ENCODE measurements at regions not wholly inside any gene's neighbourhood (a gene's known extent, or its start where the extent isn't known, plus 50 kb on each side); places are given as distances from the start of the nearest gene placed in this dataset.
A peak's percentile ranks its signal among the peaks of the same experiment; 100 is the strongest.
"Not testable (repeated sequence)": the region's sequence is repeated elsewhere in the genome, so short reads cannot be mapped to it uniquely, and the experiment has no call there.

DNA sequence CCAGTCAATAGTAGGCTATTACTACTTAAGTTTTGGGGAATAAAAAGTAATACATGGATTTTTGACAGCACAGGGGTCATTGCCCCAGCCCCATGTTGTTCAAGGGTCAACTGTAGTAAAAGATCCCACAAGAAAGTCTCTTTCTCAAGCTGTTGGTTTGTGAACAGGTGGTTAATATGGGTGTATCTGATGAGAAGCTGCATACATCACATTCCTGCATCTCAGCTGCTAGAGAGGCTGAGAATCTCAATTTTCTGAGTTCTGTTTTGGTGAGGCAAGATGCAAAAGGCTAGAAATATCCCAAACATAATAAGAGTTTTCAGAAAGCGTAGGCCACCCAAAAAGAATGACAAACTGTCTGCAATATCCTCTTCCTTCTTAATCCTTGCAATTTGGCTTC lies 76.8 kb upstream of the DAPK1 start:
- DNase-seq (ENCODE audit: low read depth), result no peak
- TF ChIP-seq, protein P1, sequence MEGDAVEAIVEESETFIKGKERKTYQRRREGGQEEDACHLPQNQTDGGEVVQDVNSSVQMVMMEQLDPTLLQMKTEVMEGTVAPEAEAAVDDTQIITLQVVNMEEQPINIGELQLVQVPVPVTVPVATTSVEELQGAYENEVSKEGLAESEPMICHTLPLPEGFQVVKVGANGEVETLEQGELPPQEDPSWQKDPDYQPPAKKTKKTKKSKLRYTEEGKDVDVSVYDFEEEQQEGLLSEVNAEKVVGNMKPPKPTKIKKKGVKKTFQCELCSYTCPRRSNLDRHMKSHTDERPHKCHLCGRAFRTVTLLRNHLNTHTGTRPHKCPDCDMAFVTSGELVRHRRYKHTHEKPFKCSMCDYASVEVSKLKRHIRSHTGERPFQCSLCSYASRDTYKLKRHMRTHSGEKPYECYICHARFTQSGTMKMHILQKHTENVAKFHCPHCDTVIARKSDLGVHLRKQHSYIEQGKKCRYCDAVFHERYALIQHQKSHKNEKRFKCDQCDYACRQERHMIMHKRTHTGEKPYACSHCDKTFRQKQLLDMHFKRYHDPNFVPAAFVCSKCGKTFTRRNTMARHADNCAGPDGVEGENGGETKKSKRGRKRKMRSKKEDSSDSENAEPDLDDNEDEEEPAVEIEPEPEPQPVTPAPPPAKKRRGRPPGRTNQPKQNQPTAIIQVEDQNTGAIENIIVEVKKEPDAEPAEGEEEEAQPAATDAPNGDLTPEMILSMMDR (IDR thresholded peaks at IDR 0.05; ENCODE audit: low read length, missing control alignments), result no peak

DNA sequence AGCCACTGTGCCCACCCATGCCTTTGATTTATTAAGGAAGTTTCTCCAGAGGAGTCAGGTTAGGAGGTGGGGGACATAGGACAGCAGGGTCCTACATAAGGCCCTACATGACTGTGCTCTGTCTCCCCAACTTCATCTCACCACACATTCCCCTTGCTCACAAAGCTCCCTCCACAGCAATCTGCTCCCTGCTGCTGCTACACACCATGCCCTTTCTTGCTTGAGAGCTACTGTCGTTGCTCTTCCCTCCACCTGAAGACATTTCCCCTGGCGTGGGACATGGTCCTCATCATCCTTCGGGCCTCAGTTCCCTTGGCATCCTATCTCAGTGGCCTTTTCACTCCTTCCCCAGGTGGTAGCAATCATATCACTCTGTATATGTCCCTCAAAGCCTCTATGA lies 75.9 kb upstream of the DAPK1 start:
- no peak for DNase-seq (ENCODE audit: low read depth)
- no peak overlapping the region for H3K4me3 ChIP-seq (replicated peaks; ENCODE audit: low read depth, low read length)
- TF ChIP-seq, protein P1 (IDR thresholded peaks at IDR 0.05; ENCODE audit: low read length, missing control alignments), result no peak

More for the DNA sequence above, 76.8 kb upstream of the DAPK1 start:
- H3K4me3 ChIP-seq (replicated peaks; ENCODE audit: low read depth, low read length), result no peak overlapping the region

DNA sequence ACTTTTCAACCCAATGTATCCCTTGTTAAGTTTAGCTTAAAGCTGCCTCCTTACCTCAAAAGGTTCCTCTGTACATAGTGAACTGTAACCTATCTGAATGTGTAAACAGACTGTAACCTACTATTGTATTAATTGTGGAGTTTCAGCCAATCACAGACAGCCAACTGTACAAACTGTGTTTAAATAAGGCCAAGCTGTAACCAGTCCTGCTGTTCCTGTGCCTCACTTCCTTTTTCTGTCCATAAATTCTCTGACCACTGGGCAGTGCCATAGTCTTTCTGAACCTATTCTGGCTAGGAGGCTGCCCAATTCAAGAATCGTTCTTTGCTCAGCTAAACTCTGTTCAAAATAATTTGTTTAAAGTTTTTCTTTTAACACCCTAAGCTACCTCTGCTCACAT lies 74.7 kb upstream of the DAPK1 start:
- TF ChIP-seq, protein P1 (IDR thresholded peaks at IDR 0.05; ENCODE audit: low read length, missing control alignments), result no peak
- H3K4me3 ChIP-seq (replicated peaks; ENCODE audit: low read depth, low read length), result no peak overlapping the region
- DNase-seq (ENCODE audit: low read depth), result peak; percentile 16

DNA sequence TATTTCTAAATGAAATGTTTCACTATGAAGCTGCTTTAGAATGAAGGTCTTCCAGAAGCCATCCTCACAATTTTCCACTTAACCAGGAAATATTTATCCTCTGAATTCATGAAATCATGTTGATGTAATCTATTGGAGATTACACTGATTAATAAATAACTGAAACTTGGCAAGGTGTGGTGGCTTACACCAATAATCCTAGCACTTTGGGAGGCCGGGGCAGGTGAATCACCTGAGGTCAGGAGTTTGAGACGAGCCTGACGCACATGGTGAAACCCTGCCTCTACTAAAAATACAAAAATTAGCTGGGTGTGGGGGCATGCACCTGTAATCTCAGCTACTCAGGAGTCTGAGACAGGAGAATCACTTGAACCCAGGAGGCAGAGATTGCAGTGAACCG lies 73.8 kb upstream of the DAPK1 start:
- not testable (repeated sequence) for DNase-seq (ENCODE audit: low read depth); H3K4me3 ChIP-seq (replicated peaks; ENCODE audit: low read depth, low read length)

DNA sequence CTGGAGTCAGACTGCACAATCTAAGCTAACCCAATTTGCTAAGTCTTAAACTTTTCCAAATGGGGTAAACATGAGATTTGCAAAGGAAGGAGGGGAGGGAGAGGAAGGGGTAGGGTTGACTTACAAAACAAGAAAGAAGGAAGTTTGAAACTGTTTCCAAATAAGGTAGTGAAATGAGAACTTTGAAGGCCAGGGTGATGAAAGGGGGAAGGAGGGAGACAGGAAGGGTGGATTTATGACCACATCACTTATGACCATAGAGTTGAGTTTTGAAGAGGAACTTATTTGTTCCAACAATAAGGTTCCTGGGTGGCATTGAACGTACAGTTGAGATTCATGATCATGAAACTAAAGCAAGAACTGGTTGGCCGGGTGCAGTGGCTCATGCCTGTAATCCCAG lies 72.5 kb upstream of the DAPK1 start:
- TF ChIP-seq, protein P1 (IDR thresholded peaks at IDR 0.05; ENCODE audit: low read length, missing control alignments), result no peak
- DNase-seq (ENCODE audit: low read depth), result peak; percentile 27
- H3K4me3 ChIP-seq (replicated peaks; ENCODE audit: low read depth, low read length), result no peak overlapping the region

DNA sequence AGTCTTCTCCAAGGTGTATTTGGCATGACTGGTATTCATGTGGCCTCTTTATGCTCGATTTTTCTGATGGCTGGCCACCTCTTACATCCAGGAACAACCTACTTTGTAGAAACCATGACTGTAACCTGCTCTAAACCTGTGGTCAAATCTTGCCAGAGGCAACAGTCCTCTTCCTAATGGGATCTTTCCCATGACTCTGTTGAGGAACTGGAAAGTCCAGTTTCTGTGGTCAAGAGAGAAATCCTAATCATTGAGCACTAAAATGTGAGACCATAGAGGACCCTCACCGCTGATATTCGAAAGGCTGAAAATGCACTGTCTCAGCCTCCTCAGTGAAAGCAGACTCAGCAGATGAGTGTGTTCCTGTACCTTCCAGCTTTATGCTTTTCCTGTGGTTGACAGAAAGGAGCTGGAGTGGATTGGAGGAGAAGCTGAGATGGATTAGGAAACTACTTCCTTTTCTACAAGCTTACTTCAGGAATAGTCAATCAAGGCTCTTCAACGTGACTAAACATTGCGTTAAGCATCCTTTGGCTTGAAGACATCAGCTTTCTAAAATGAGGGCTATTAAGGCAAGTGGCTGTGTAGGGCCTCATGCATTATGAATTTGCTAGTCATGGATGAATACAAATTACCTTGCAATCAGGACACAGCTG lies 69.7 kb upstream of the DAPK1 start:
- no peak overlapping the region for H3K4me3 ChIP-seq (replicated peaks; ENCODE audit: low read depth, low read length)
- no peak for DNase-seq (ENCODE audit: low read depth)
- TF ChIP-seq, protein P1 (IDR thresholded peaks at IDR 0.05; ENCODE audit: low read length, missing control alignments), result no peak

DNA sequence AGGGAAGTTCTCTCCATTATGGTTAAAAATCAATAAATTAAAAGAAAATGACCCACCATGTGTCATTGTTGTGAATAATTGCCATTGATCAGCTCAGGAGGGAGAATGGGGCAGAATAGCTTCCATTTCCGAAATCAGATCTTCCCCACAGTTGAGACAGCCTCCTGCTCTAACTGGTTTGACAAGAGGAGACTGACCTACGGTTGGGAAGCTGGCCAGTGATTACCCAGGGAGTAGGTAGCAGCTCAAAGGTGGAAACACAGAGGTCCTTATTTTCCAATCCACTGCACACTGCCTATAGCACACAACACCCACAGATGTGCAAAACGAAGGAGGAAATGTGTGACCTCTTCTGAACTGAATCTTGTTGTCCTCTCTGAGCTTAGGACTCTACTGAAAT lies 69.0 kb upstream of the DAPK1 start:
- TF ChIP-seq, protein P1 (IDR thresholded peaks at IDR 0.05; ENCODE audit: low read length, missing control alignments), result no peak
- no peak for DNase-seq (ENCODE audit: low read depth)
- H3K4me3 ChIP-seq (replicated peaks; ENCODE audit: low read depth, low read length), result no peak overlapping the region
